ENCODE measurements at regions not wholly inside any gene's neighbourhood (a gene's known extent, or its start where the extent isn't known, plus 50 kb on each side); places are given as distances from the start of the nearest gene placed in this dataset.

- no peak overlapping the region for H3K27ac ChIP-seq
- no peak overlapping the region for H3K4me3 ChIP-seq
- no peak overlapping the region for H3K9ac ChIP-seq (ENCODE audit: insufficient read length)
- H3K9me3 ChIP-seq (ENCODE audit: low read depth, low read length), result no peaks in the 10 kb centered on the region
- DNase-seq (ENCODE audit: low read depth, low spot score), result no peak
- H3K36me3 ChIP-seq (ENCODE audit: insufficient read depth, low read length), result no peaks in the 10 kb centered on the region
- TF ChIP-seq FOXP2 (optimal IDR thresholded peaks at IDR 0.05; ENCODE audit: control extremely low read depth, extremely low read length, insufficient read depth), result no peak
- TF ChIP-seq POLR2AphosphoS5 (IDR thresholded peaks at IDR 0.05; ENCODE audit: borderline replicate concordance, low read depth, low read length), result no peak
- no peak for TF ChIP-seq EZH2 (IDR thresholded peaks at IDR 0.05)
Observed at GRCh38 chr10:109106604-109107003, 816.7 kb downstream of the XPNPEP1 start.

GRCh38 chr10:109105725-109106124 is 817.6 kb downstream of the XPNPEP1 start:
- H3K36me3 ChIP-seq (ENCODE audit: insufficient read depth, low read length), result no peaks in the 10 kb centered on the region
- TF ChIP-seq EZH2 (IDR thresholded peaks at IDR 0.05), result no peak
- peak overlapping the region; percentile 50; the same call in 1 of the 2 replicates for H3K27ac ChIP-seq
- no peaks in the 10 kb centered on the region for H3K9me3 ChIP-seq (ENCODE audit: low read depth, low read length)
- no peak overlapping the region for H3K9ac ChIP-seq (ENCODE audit: insufficient read length)
- H3K4me3 ChIP-seq, result no peak overlapping the region
- no peak for DNase-seq (ENCODE audit: low read depth, low spot score)

- no peak overlapping the region for H3K27ac ChIP-seq
- TF ChIP-seq POLR2AphosphoS5 (IDR thresholded peaks at IDR 0.05; ENCODE audit: borderline replicate concordance, low read depth, low read length) (no peak), EZH2 (IDR thresholded peaks at IDR 0.05) (no peak), FOXP2 (optimal IDR thresholded peaks at IDR 0.05; ENCODE audit: control extremely low read depth, extremely low read length, insufficient read depth) (no peak)
- no peaks in the 10 kb centered on the region for H3K36me3 ChIP-seq (ENCODE audit: insufficient read depth, low read length)
- H3K9ac ChIP-seq (ENCODE audit: insufficient read length), result no peak overlapping the region
- H3K9me3 ChIP-seq (ENCODE audit: low read depth, low read length), result no peaks in the 10 kb centered on the region
- H3K4me3 ChIP-seq, result no peak overlapping the region
- no peak for DNase-seq (ENCODE audit: low read depth, low spot score)
Observed at GRCh38 chr10:109104806-109105205, 818.5 kb downstream of the XPNPEP1 start.

GRCh38 chr10:109103278-109103677 is 820.0 kb downstream of the XPNPEP1 start:
- Histone ChIP-seq H3K27ac (no peak overlapping the region), H3K4me3 (no peak overlapping the region), H3K9ac (ENCODE audit: insufficient read length) (no peak overlapping the region), H3K9me3 (ENCODE audit: low read depth, low read length) (no peaks in the 10 kb centered on the region), H3K36me3 (ENCODE audit: insufficient read depth, low read length) (no peaks in the 10 kb centered on the region)
- TF ChIP-seq POLR2AphosphoS5 (IDR thresholded peaks at IDR 0.05; ENCODE audit: borderline replicate concordance, low read depth, low read length) (no peak), FOXP2 (optimal IDR thresholded peaks at IDR 0.05; ENCODE audit: control extremely low read depth, extremely low read length, insufficient read depth) (no peak), EZH2 (IDR thresholded peaks at IDR 0.05) (no peak)
- no peak for DNase-seq (ENCODE audit: low read depth, low spot score)

- Histone ChIP-seq H3K9me3 (ENCODE audit: low read depth, low read length) (no peaks in the 10 kb centered on the region), H3K4me3 (no peak overlapping the region), H3K27ac (no peak overlapping the region), H3K9ac (ENCODE audit: insufficient read length) (no peak overlapping the region), H3K36me3 (ENCODE audit: insufficient read depth, low read length) (no peaks in the 10 kb centered on the region)
- TF ChIP-seq FOXP2 (optimal IDR thresholded peaks at IDR 0.05; ENCODE audit: control extremely low read depth, extremely low read length, insufficient read depth) (no peak), EZH2 (IDR thresholded peaks at IDR 0.05) (no peak), POLR2AphosphoS5 (IDR thresholded peaks at IDR 0.05; ENCODE audit: borderline replicate concordance, low read depth, low read length) (no peak)
- no peak for DNase-seq (ENCODE audit: low read depth, low spot score)
Observed at GRCh38 chr10:109089779-109090178, 833.5 kb downstream of the XPNPEP1 start.

GRCh38 chr10:109071539-109071938 is 851.8 kb downstream of the XPNPEP1 start:
- H3K4me3 ChIP-seq, result no peak overlapping the region
- no peak overlapping the region for H3K9ac ChIP-seq (ENCODE audit: insufficient read length)
- no peak overlapping the region for H3K27ac ChIP-seq
- H3K36me3 ChIP-seq (ENCODE audit: insufficient read depth, low read length), result no peaks in the 10 kb centered on the region
- H3K9me3 ChIP-seq (ENCODE audit: low read depth, low read length), result no peaks in the 10 kb centered on the region
- DNase-seq (ENCODE audit: low read depth, low spot score), result no peak
- TF ChIP-seq EZH2 (IDR thresholded peaks at IDR 0.05) (no peak), FOXP2 (optimal IDR thresholded peaks at IDR 0.05; ENCODE audit: control extremely low read depth, extremely low read length, insufficient read depth) (no peak), POLR2AphosphoS5 (IDR thresholded peaks at IDR 0.05; ENCODE audit: borderline replicate concordance, low read depth, low read length) (no peak)

- H3K9ac ChIP-seq (ENCODE audit: insufficient read length), result no peak overlapping the region
- H3K36me3 ChIP-seq (ENCODE audit: insufficient read depth, low read length), result no peaks in the 10 kb centered on the region
- DNase-seq (ENCODE audit: low read depth, low spot score), result no peak
- no peak overlapping the region for H3K4me3 ChIP-seq
- no peaks in the 10 kb centered on the region for H3K9me3 ChIP-seq (ENCODE audit: low read depth, low read length)
- H3K27ac ChIP-seq, result no peak overlapping the region
- TF ChIP-seq POLR2AphosphoS5 (IDR thresholded peaks at IDR 0.05; ENCODE audit: borderline replicate concordance, low read depth, low read length) (no peak), EZH2 (IDR thresholded peaks at IDR 0.05) (no peak), FOXP2 (optimal IDR thresholded peaks at IDR 0.05; ENCODE audit: control extremely low read depth, extremely low read length, insufficient read depth) (no peak)
Observed at GRCh38 chr10:109070492-109070891, 852.8 kb downstream of the XPNPEP1 start.

GRCh38 chr10:109067031-109067430 is 856.3 kb downstream of the XPNPEP1 start:
- DNase-seq (ENCODE audit: low read depth, low spot score), result no peak
- H3K9ac ChIP-seq (ENCODE audit: insufficient read length), result no peak overlapping the region
- H3K9me3 ChIP-seq (ENCODE audit: low read depth, low read length), result no peaks in the 10 kb centered on the region
- TF ChIP-seq EZH2 (IDR thresholded peaks at IDR 0.05) (no peak), FOXP2 (optimal IDR thresholded peaks at IDR 0.05; ENCODE audit: control extremely low read depth, extremely low read length, insufficient read depth) (no peak), POLR2AphosphoS5 (IDR thresholded peaks at IDR 0.05; ENCODE audit: borderline replicate concordance, low read depth, low read length) (no peak)
- H3K36me3 ChIP-seq (ENCODE audit: insufficient read depth, low read length), result no peaks in the 10 kb centered on the region
- H3K4me3 ChIP-seq, result no peak overlapping the region
- H3K27ac ChIP-seq, result no peak overlapping the region

- no peak for DNase-seq (ENCODE audit: low read depth, low spot score)
- H3K4me3 ChIP-seq, result no peak overlapping the region
- no peaks in the 10 kb centered on the region for H3K9me3 ChIP-seq (ENCODE audit: low read depth, low read length)
- H3K27ac ChIP-seq, result no peak overlapping the region
- no peaks in the 10 kb centered on the region for H3K36me3 ChIP-seq (ENCODE audit: insufficient read depth, low read length)
- TF ChIP-seq POLR2AphosphoS5 (IDR thresholded peaks at IDR 0.05; ENCODE audit: borderline replicate concordance, low read depth, low read length) (no peak), FOXP2 (optimal IDR thresholded peaks at IDR 0.05; ENCODE audit: control extremely low read depth, extremely low read length, insufficient read depth) (no peak), EZH2 (IDR thresholded peaks at IDR 0.05) (no peak)
- no peak overlapping the region for H3K9ac ChIP-seq (ENCODE audit: insufficient read length)
Observed at GRCh38 chr10:109065821-109066220, 857.5 kb downstream of the XPNPEP1 start.

Measured in SK-N-MC (cell line).